ELR (cell line): ENCODE measurements at regions not wholly inside any gene's neighbourhood (a gene's known extent, or its start where the extent isn't known, plus 50 kb on each side); places are given as distances from the start of the nearest gene placed in this dataset.

Experiments used
- DNase-seq: peaks from one replicate; pipeline ENCODE4 v3.0.0-alpha.2; 2015; ENCODE audit warnings: low read depth

GRCh38 chr3:159169828-159170227, 368.0 kb downstream of the MFSD1 start:
- peak; percentile 94 for DNase-seq

GRCh38 chr3:159170436-159171003, 368.7 kb downstream of the MFSD1 start:
- peak; percentile 81 for DNase-seq

- DNase-seq: no peak
Measured at GRCh38 chr3:159171333-159171732, 369.5 kb downstream of the MFSD1 start.

- no peak for DNase-seq
Measured at GRCh38 chr3:159172473-159172872, 370.6 kb downstream of the MFSD1 start.

GRCh38 chr3:159174715-159175692, 373.1 kb downstream of the MFSD1 start:
- peak; percentile 64 for DNase-seq

- DNase-seq: no peak
Measured at GRCh38 chr3:159178209-159178897, 376.5 kb downstream of the MFSD1 start.

GRCh38 chr3:159182961-159183360, 381.1 kb downstream of the MFSD1 start:
- no peak for DNase-seq

GRCh38 chr3:159185443-159186050, 383.7 kb downstream of the MFSD1 start:
- DNase-seq: no peak

GRCh38 chr3:159186581-159186980, 384.7 kb downstream of the MFSD1 start:
- DNase-seq: no peak

- DNase-seq: no peak
Measured at GRCh38 chr3:159187232-159187631, 385.4 kb downstream of the MFSD1 start.

GRCh38 chr3:159187706-159188105, 385.9 kb downstream of the MFSD1 start:
- DNase-seq: no peak

- peak; percentile 77 for DNase-seq
Measured at GRCh38 chr3:159189994-159190669, 388.3 kb downstream of the MFSD1 start.

GRCh38 chr3:159191447-159191846, 389.6 kb downstream of the MFSD1 start:
- DNase-seq: peak; percentile 96

GRCh38 chr3:159196359-159196758, 394.5 kb downstream of the MFSD1 start:
- no peak for DNase-seq

- peak; percentile 94 for DNase-seq
Measured at GRCh38 chr3:159200176-159200575, 398.3 kb downstream of the MFSD1 start.

GRCh38 chr3:159208050-159208449, 406.2 kb downstream of the MFSD1 start:
- peak; percentile 39 for DNase-seq

GRCh38 chr3:159209459-159209858, 407.6 kb downstream of the MFSD1 start:
- DNase-seq: no peak

- DNase-seq: peak; percentile 69
Measured at GRCh38 chr3:159210336-159210735, 408.5 kb downstream of the MFSD1 start.

- no peak for DNase-seq
Measured at GRCh38 chr3:159216311-159216710, 414.5 kb downstream of the MFSD1 start.

- peak; percentile 34 for DNase-seq
Measured at GRCh38 chr3:159219231-159219630, 417.4 kb downstream of the MFSD1 start.

- DNase-seq: no peak
Measured at GRCh38 chr3:159221335-159221734, 419.5 kb downstream of the MFSD1 start.
